ENCODE measurements at regions not wholly inside any gene's neighbourhood (a gene's known extent, or its start where the extent isn't known, plus 50 kb on each side); places are given as distances from the start of the nearest gene placed in this dataset.

DNA sequence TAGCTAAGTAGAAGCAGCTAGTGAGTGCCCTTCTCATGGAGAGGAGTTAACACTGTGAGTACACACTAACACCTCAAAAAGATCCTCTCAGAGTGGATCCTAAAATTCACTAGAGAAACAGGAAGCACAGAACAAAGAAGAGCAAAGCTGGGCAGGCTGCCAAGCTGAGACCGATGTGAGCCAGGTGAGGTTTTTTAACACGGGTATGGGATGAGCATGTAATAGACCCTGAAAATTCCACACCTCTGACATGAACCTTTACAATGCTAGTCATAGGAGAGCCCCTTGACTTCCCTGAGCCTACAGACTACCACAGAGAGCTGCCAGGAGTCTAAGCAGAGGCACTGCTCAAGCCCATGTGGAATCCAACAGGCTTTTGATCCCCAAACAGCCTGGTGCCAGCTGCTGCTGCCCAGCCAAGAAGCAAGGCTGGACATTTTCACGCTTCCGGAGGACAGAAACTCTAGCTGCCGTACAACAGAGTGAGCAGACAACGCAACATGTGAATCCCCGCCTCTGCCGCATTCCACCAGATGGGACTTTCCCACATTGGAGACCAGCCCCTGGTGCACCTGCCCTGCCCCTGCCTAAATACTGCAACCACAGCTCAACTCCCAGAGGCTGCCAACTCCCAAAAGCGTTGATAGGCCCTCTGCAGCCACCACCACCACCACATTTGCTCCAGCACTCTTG lies 280.8 kb downstream of the CDH10 start:
- H3K4me1 ChIP-seq = no peaks in the 10 kb centered on the region
- TF ChIP-seq EP300 (IDR thresholded peaks at IDR 0.05) (no peak), POLR2A (IDR thresholded peaks at IDR 0.05) (no peak), POLR2AphosphoS5 (IDR thresholded peaks at IDR 0.05) (no peak), CTCF (IDR thresholded peaks at IDR 0.05) (no peak)
- no peak overlapping the region for H3K27ac ChIP-seq
- no peak overlapping the region for H3K4me3 ChIP-seq
- WGBS, 2 donors (ENCODE audit: low coverage in 1 of 2) = 64 to 100% methylated on average over 1 to 4 of the region's 9 CpGs
- H3K27me3 ChIP-seq = no peaks in the 10 kb centered on the region
- no peak for ATAC-seq
- no peaks in the 10 kb centered on the region for H3K36me3 ChIP-seq
- no peaks in the 10 kb centered on the region for H3K9me3 ChIP-seq

DNA sequence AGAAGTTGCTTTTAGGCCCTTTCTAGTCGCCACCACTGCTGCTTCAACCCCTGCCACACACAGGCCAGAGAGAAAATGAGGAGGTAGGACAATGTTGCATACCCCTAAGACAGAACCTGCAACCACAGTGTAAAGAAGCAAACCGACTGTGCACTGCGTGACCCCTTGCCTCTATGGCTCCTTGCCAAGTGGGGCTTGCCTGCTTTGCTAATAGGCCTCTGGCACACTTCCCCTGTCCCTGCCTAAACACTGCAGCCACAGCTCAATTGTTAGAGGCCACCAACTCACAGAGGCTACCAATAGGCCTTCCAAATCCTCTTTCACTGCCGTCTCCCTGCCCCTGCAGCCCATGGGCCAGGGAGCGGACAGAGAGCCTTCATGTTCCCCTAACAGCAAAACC lies 280.1 kb downstream of the CDH10 start:
- ATAC-seq = no peak
- H3K9me3 ChIP-seq = no peaks in the 10 kb centered on the region
- H3K27ac ChIP-seq = no peak overlapping the region
- H3K36me3 ChIP-seq = no peaks in the 10 kb centered on the region
- H3K27me3 ChIP-seq = no peaks in the 10 kb centered on the region
- TF ChIP-seq POLR2A (IDR thresholded peaks at IDR 0.05) (no peak), CTCF (IDR thresholded peaks at IDR 0.05) (no peak)
- no peak overlapping the region for H3K4me3 ChIP-seq
- no peaks in the 10 kb centered on the region for H3K4me1 ChIP-seq
- WGBS, 2 donors (ENCODE audit: low coverage in 1 of 2) = 90% methylated on average over 2 of the region's 5 CpGs; no CpG with 5 or more reads in 1 of the 2 donors

- Histone ChIP-seq H3K27ac (no peak overlapping the region), H3K4me3 (no peak overlapping the region), H3K36me3 (no peaks in the 10 kb centered on the region), H3K27me3 (no peaks in the 10 kb centered on the region), H3K4me1 (no peaks in the 10 kb centered on the region), H3K9me3 (no peaks in the 10 kb centered on the region)
- 83% methylated on average over 1 of the region's 1 CpG; no CpG with 5 or more reads in 1 of the 2 donors for WGBS, 2 donors (ENCODE audit: low coverage in 1 of 2)
- ATAC-seq = no peak
- TF ChIP-seq POLR2AphosphoS5 (IDR thresholded peaks at IDR 0.05) (no peak), CTCF (IDR thresholded peaks at IDR 0.05) (no peak), POLR2A (IDR thresholded peaks at IDR 0.05) (no peak), EP300 (IDR thresholded peaks at IDR 0.05) (no peak)
Measured at GRCh38 chr5:24365406-24365805, 279.4 kb downstream of the CDH10 start.

DNA sequence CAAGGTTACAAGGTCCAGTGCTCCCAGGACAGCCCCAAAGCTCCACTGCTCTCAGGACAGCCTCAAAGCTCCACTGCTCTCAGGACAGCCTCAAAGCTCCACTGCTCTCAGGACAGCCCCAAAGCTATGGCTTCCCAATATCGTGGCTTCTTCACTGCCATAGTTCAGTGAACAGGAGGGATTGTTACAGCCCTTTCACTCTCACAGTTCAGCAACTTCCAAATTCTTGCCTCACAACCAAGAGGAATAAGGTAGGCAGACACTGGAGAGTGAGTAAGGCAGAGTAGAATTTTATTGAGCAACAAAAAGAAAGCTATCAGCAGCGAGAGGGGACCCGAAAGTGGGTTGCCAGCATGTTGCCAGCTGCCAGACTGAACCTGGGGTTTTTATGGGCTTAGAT lies 277.6 kb downstream of the CDH10 start:
- Histone ChIP-seq H3K4me3 (no peak overlapping the region), H3K9me3 (no peaks in the 10 kb centered on the region), H3K27me3 (no peaks in the 10 kb centered on the region), H3K27ac (no peak overlapping the region), H3K36me3 (no peaks in the 10 kb centered on the region), H3K4me1 (no peaks in the 10 kb centered on the region)
- no peak for TF ChIP-seq POLR2AphosphoS5 (IDR thresholded peaks at IDR 0.05)
- TF ChIP-seq POLR2A (IDR thresholded peaks at IDR 0.05) = no peak
- TF ChIP-seq CTCF (IDR thresholded peaks at IDR 0.05) = no peak
- no peak for TF ChIP-seq EP300 (IDR thresholded peaks at IDR 0.05)
- ATAC-seq = no peak
- WGBS, 2 donors (ENCODE audit: low coverage in 1 of 2) = 20 to 89% methylated on average over 1 to 2 of the region's 3 CpGs

DNA sequence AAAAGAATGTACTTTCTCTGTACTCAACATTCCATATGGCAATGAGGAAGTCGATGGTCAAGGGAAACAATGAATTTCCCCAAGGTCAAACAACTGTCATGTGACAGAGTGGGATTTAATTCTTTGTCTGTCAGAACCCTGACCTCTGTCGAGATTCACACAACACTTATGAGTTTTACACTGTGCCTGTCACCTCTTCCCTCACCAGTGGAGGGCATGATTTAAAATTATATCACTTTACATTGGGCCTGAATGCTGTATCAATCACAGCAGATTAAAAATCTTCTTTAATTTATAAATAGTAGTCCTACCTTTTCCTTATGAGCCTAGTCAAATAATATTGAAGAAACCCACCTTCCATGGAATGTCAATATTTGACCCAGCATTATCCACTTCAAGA lies 276.7 kb downstream of the CDH10 start:
- WGBS, 2 donors (ENCODE audit: low coverage in 1 of 2) = 8 to 27% methylated on average over 2 of the region's 2 CpGs
- no peak for ATAC-seq
- Histone ChIP-seq H3K27me3 (no peaks in the 10 kb centered on the region), H3K27ac (no peak overlapping the region), H3K9me3 (no peaks in the 10 kb centered on the region), H3K4me3 (no peak overlapping the region), H3K4me1 (no peaks in the 10 kb centered on the region), H3K36me3 (no peaks in the 10 kb centered on the region)
- TF ChIP-seq POLR2A (IDR thresholded peaks at IDR 0.05) (no peak), CTCF (IDR thresholded peaks at IDR 0.05) (no peak), EP300 (IDR thresholded peaks at IDR 0.05) (no peak)

Data from gastroesophageal sphincter (tissue), 4 donors.